Kidney (tissue), 13 donors: ENCODE measurements at regions not wholly inside any gene's neighbourhood (a gene's known extent, or its start where the extent isn't known, plus 50 kb on each side); places are given as distances from the start of the nearest gene placed in this dataset.

Experiments used
- DNase-seq, 5 donors: peaks; one replicate each; pipeline ENCODE4 v3.0.0-alpha.2; 2013 to 2020
- FAIRE-seq: peaks from 2 replicates; lab custom pipeline; 2012; peaks lifted over from hg19 to GRCh38; lab: Jason Lieb, UNC
- H3K27ac ChIP-seq, 2 donors: one replicate each; pipeline ENCODE4 v1.7.0; 2013; ENCODE audit warnings: low read depth in 2 of 2, low read length in 2 of 2, inconsistent platforms in 1 of 2
- H3K27me3 ChIP-seq: one replicate; pipeline ENCODE4 v1.7.1; 2013; ENCODE audit warnings: low read length, inconsistent platforms; ENCODE audit not compliant: control insufficient read depth, insufficient read depth
- H3K36me3 ChIP-seq, 3 donors: one replicate each; pipeline versions ENCODE4 v1.7.0 to v1.7.1; 2013; ENCODE audit warnings: low read length in 3 of 3, control low read depth in 1 of 3, inconsistent platforms in 1 of 3; ENCODE audit not compliant: insufficient read depth in 3 of 3, control insufficient read depth in 2 of 3
- H3K4me1 ChIP-seq, 3 donors: one replicate each; pipeline versions ENCODE4 v1.7.0 to v1.7.1; 2013; ENCODE audit warnings: low read length in 3 of 3, inconsistent platforms in 1 of 3, low read depth in 1 of 3; ENCODE audit not compliant: control insufficient read depth in 2 of 3, insufficient read depth in 2 of 3
- H3K4me3 ChIP-seq, 3 donors: one replicate each; pipeline versions ENCODE4 v1.7.0 to v1.8.1; 2013; ENCODE audit warnings: low read length in 3 of 3, control low read depth in 1 of 3, inconsistent platforms in 1 of 3
- H3K9ac ChIP-seq, 3 donors: one replicate each; pipeline versions ENCODE4 v1.7.0 to v1.7.1; 2013; ENCODE audit warnings: low read length in 3 of 3, control low read depth in 1 of 3, inconsistent platforms in 1 of 3
- H3K9me3 ChIP-seq, 3 donors: one replicate each; pipeline versions ENCODE4 v1.7.0 to v1.7.1; 2013; ENCODE audit warnings: low read length in 3 of 3, control low read depth in 1 of 3, inconsistent platforms in 1 of 3; ENCODE audit not compliant: control insufficient read depth in 2 of 3, insufficient read depth in 1 of 3
- CTCF ChIP-seq: IDR thresholded peaks from 3 replicates; pipeline ENCODE4 v1.5.1; 2012; ENCODE audit warnings: mild to moderate bottlenecking, moderate library complexity, borderline replicate concordance; ENCODE audit not compliant: insufficient read depth; ENCODE audit errors: extremely low read depth
- intact Hi-C: fragments of 100-400 bp; cut with DNase I; formaldehyde crosslinking; loops from one replicate; pipeline ENCODE4 v1.11.1; 2022
- donor health status: control.
- donor health status: control.
- donor health status: control.
- donor health status: control.
- donor health status: control.
- donor health status: DM: yes; HTN: yes; CAD: no.
- donor health status: Normal renal cell carcinoma (clear cell type).

GRCh38 chr17:15109608-15110007 is 155.5 kb downstream of the PMP22 start:
- TF ChIP-seq CTCF = no peak
- no peak overlapping the region for H3K27ac ChIP-seq
- no peak for FAIRE-seq
- H3K36me3 ChIP-seq = no peaks in the 10 kb centered on the region
- intact Hi-C loops = no loop called here
- no peaks in the 10 kb centered on the region for H3K27me3 ChIP-seq
- DNase-seq = no peak
- no peaks in the 10 kb centered on the region for H3K9me3 ChIP-seq
- no peak overlapping the region for H3K9ac ChIP-seq
- H3K4me1 ChIP-seq = no peaks in the 10 kb centered on the region
- no peak overlapping the region for H3K4me3 ChIP-seq

- Histone ChIP-seq H3K27me3 (no peaks in the 10 kb centered on the region), H3K4me3 (no peak overlapping the region), H3K36me3 (no peaks in the 10 kb centered on the region), H3K27ac (no peak overlapping the region), H3K9me3 (no peaks in the 10 kb centered on the region), H3K4me1 (no peaks in the 10 kb centered on the region), H3K9ac (no peak overlapping the region)
- no peak for DNase-seq
- FAIRE-seq = no peak
- intact Hi-C loops = no loop called here
- no peak for TF ChIP-seq CTCF
Observed at GRCh38 chr17:15108992-15109391, 156.1 kb downstream of the PMP22 start.

GRCh38 chr17:15106540-15106939 is 158.6 kb downstream of the PMP22 start:
- no peak overlapping the region for H3K9ac ChIP-seq
- intact Hi-C loops = no loop called here
- no peaks in the 10 kb centered on the region for H3K9me3 ChIP-seq
- H3K27ac ChIP-seq = no peak overlapping the region
- FAIRE-seq (no peak), DNase-seq (no peak)
- H3K27me3 ChIP-seq = no peaks in the 10 kb centered on the region
- TF ChIP-seq CTCF = no peak
- no peaks in the 10 kb centered on the region for H3K4me1 ChIP-seq
- no peaks in the 10 kb centered on the region for H3K36me3 ChIP-seq
- no peak overlapping the region for H3K4me3 ChIP-seq

GRCh38 chr17:15103785-15104184 is 161.3 kb downstream of the PMP22 start:
- no peak for DNase-seq
- FAIRE-seq = no peak
- H3K9ac ChIP-seq = no peak overlapping the region
- no peaks in the 10 kb centered on the region for H3K36me3 ChIP-seq
- no peaks in the 10 kb centered on the region for H3K9me3 ChIP-seq
- H3K27me3 ChIP-seq = no peaks in the 10 kb centered on the region
- no peak overlapping the region for H3K27ac ChIP-seq
- TF ChIP-seq CTCF = no peak
- no peaks in the 10 kb centered on the region for H3K4me1 ChIP-seq
- H3K4me3 ChIP-seq = no peak overlapping the region
- intact Hi-C loops = no loop called here
